Trophoblast cell (in vitro differentiated cells and primary cell): ENCODE measurements at regions not wholly inside any gene's neighbourhood (a gene's known extent, or its start where the extent isn't known, plus 50 kb on each side); places are given as distances from the start of the nearest gene placed in this dataset.
"Not testable (repeated sequence)": the region's sequence is repeated elsewhere in the genome, so short reads cannot be mapped to it uniquely, and the experiment has no call there.

Source experiments
- DNase-seq, 2 donors: peaks; one replicate each; pipeline ENCODE4 v3.0.0-alpha.2; 2016
- H2AFZ ChIP-seq: 2 replicates; pipeline ENCODE4 v1.6.1; 2013; ENCODE audit warnings: low read length, moderate library complexity, mild to moderate bottlenecking; ENCODE audit not compliant: insufficient read depth, poor library complexity
- H2AK5ac ChIP-seq: 2 replicates; pipeline ENCODE4 v1.6.1; 2013; ENCODE audit warnings: mild to moderate bottlenecking, low read length
- H2BK120ac ChIP-seq: 2 replicates; pipeline ENCODE4 v1.6.1; 2013; ENCODE audit warnings: low read length, mild to moderate bottlenecking, moderate library complexity; ENCODE audit not compliant: insufficient read depth, poor library complexity
- H2BK12ac ChIP-seq: 2 replicates; pipeline ENCODE4 v1.6.1; 2013; ENCODE audit warnings: mild to moderate bottlenecking, low read length, moderate library complexity
- H2BK5ac ChIP-seq: 2 replicates; pipeline ENCODE4 v1.6.1; 2013; ENCODE audit warnings: low read length, low read depth, moderate library complexity, mild to moderate bottlenecking; ENCODE audit not compliant: poor library complexity
- H3K14ac ChIP-seq: 2 replicates; pipeline ENCODE4 v1.6.1; 2013; ENCODE audit warnings: mild to moderate bottlenecking, low read length
- H3K18ac ChIP-seq: 2 replicates; pipeline ENCODE4 v1.6.1; 2013; ENCODE audit warnings: mild to moderate bottlenecking, low read length
- H3K23ac ChIP-seq: 2 replicates; pipeline ENCODE4 v1.6.1; 2013; ENCODE audit warnings: low read length
- H3K27ac ChIP-seq: 2 replicates; pipeline ENCODE4 v1.5.1; 2013; ENCODE audit warnings: low read depth, mild to moderate bottlenecking, inconsistent platforms, low read length, moderate library complexity
- H3K27me3 ChIP-seq: 2 replicates; pipeline ENCODE4 v1.6.1; 2013; ENCODE audit warnings: inconsistent platforms, mild to moderate bottlenecking, low read length, moderate library complexity; ENCODE audit not compliant: insufficient read depth
- H3K36me3 ChIP-seq, 2 experiments: 1 replicate in 1 of 2; 2 replicates in 1 of 2; pipeline ENCODE4 v1.6.1; 2013; ENCODE audit warnings: low read length in 2 of 2, mild to moderate bottlenecking in 2 of 2, moderate library complexity in 1 of 2; ENCODE audit not compliant: insufficient read depth in 2 of 2, control insufficient read depth in 1 of 2
- H3K4ac ChIP-seq: 2 replicates; pipeline ENCODE4 v1.6.1; 2013; ENCODE audit warnings: low read depth, mild to moderate bottlenecking, low read length, moderate library complexity
- H3K4me1 ChIP-seq, 2 experiments: 1 replicate in 1 of 2; 2 replicates in 1 of 2; pipeline ENCODE4 v1.6.1; 2013; ENCODE audit warnings: low read length in 2 of 2, mild to moderate bottlenecking in 2 of 2, moderate library complexity in 1 of 2; ENCODE audit not compliant: insufficient read depth in 2 of 2, control insufficient read depth in 1 of 2
- H3K4me2 ChIP-seq: 2 replicates; pipeline ENCODE4 v1.6.1; 2013; ENCODE audit warnings: inconsistent platforms, mild to moderate bottlenecking, low read length, moderate library complexity
- H3K4me3 ChIP-seq: 2 replicates; pipeline ENCODE4 v1.5.1; 2013; ENCODE audit warnings: mild to moderate bottlenecking, low read depth, low read length, inconsistent platforms
- H3K79me1 ChIP-seq: one replicate; pipeline ENCODE4 v1.6.1; 2013; ENCODE audit warnings: low read length
- H3K79me2 ChIP-seq: 2 replicates; pipeline ENCODE4 v1.6.1; 2013; ENCODE audit warnings: low read length, mild to moderate bottlenecking; ENCODE audit not compliant: control insufficient read depth, insufficient read depth, poor library complexity
- H3K9ac ChIP-seq: 2 replicates; pipeline ENCODE4 v1.6.1; 2013; ENCODE audit warnings: mild to moderate bottlenecking, low read length
- H3K9me3 ChIP-seq: 2 replicates; pipeline ENCODE4 v1.6.1; 2013; ENCODE audit warnings: low read depth, mild to moderate bottlenecking, control low read depth, inconsistent platforms, low read length; ENCODE audit not compliant: insufficient read depth
- H4K12ac ChIP-seq: 2 replicates; pipeline ENCODE4 v1.6.1; 2013; ENCODE audit warnings: low read depth, mild to moderate bottlenecking, low read length, moderate library complexity
- H4K8ac ChIP-seq: 2 replicates; pipeline ENCODE4 v1.6.1; 2013; ENCODE audit warnings: low read depth, mild to moderate bottlenecking, low read length, moderate library complexity
- H4K91ac ChIP-seq: one replicate; pipeline ENCODE4 v1.6.1; 2013; ENCODE audit warnings: low read depth, mild to moderate bottlenecking, low read length, moderate library complexity
- WGBS: extraction: QIAGEN DNeasy Blood & Tissue Kit; methylation state at CpG from one replicate; pipeline ENCODE4 v1.1.7; 2013; ENCODE audit warnings: missing lambda C conversion rate; ENCODE audit not compliant: insufficient read length, insufficient coverage; ENCODE audit errors: extremely low coverage; 5-methylcytosine and 5-hydroxymethylcytosine counted together

GRCh38 chr22:22697377-22698117, 53.1 kb downstream of the GGTLC2 start:
- DNase-seq, result no peak
- H2BK12ac ChIP-seq, result no peak overlapping the region
- H3K9ac ChIP-seq, result no peak overlapping the region
- H3K4ac ChIP-seq, result no peak overlapping the region
- H3K9me3 ChIP-seq, result peaks cover 3% of the 10 kb centered on the region
- no peaks in the 10 kb centered on the region for H3K27me3 ChIP-seq
- no peak overlapping the region for H4K12ac ChIP-seq
- H3K79me1 ChIP-seq, result no peaks in the 10 kb centered on the region
- H2BK120ac ChIP-seq, result no peak overlapping the region
- no peak overlapping the region for H3K23ac ChIP-seq
- H3K4me2 ChIP-seq, result no peak overlapping the region
- H3K36me3 ChIP-seq, result no peaks in the 10 kb centered on the region
- H3K14ac ChIP-seq, result no peak overlapping the region
- H3K4me1 ChIP-seq, result no peaks in the 10 kb centered on the region
- H3K18ac ChIP-seq, result no peak overlapping the region
- H2AK5ac ChIP-seq, result no peak overlapping the region
- WGBS, result no CpG with 5 or more reads among the region's 12 CpGs
- no peak overlapping the region for H2AFZ ChIP-seq
- no peak overlapping the region for H3K4me3 ChIP-seq
- no peak overlapping the region for H2BK5ac ChIP-seq
- H4K8ac ChIP-seq, result no peak overlapping the region
- no peak overlapping the region for H3K27ac ChIP-seq
- no peak overlapping the region for H4K91ac ChIP-seq
- H3K79me2 ChIP-seq, result no peaks in the 10 kb centered on the region

- Histone ChIP-seq H2AFZ (no peak overlapping the region), H4K91ac (no peak overlapping the region), H2BK5ac (no peak overlapping the region), H3K79me1 (no peaks in the 10 kb centered on the region), H3K4ac (no peak overlapping the region), H3K4me3 (no peak overlapping the region), H3K4me1 (no peaks in the 10 kb centered on the region), H3K23ac (no peak overlapping the region), H3K79me2 (no peaks in the 10 kb centered on the region), H3K14ac (no peak overlapping the region), H4K12ac (no peak overlapping the region), H3K9ac (no peak overlapping the region), H3K27me3 (no peaks in the 10 kb centered on the region), H3K18ac (no peak overlapping the region), H2BK120ac (no peak overlapping the region), H3K4me2 (no peak overlapping the region), H2AK5ac (no peak overlapping the region), H3K36me3 (no peaks in the 10 kb centered on the region), H3K9me3 (peaks cover 3% of the 10 kb centered on the region), H2BK12ac (no peak overlapping the region), H3K27ac (no peak overlapping the region), H4K8ac (no peak overlapping the region)
- no CpG with 5 or more reads among the region's 7 CpGs for WGBS
- no peak for DNase-seq
Measured at GRCh38 chr22:22698263-22698750, 53.9 kb downstream of the GGTLC2 start.

- Histone ChIP-seq H4K91ac (no peak overlapping the region), H3K23ac (no peak overlapping the region), H3K27ac (no peak overlapping the region), H2BK5ac (no peak overlapping the region), H2BK120ac (no peak overlapping the region), H3K18ac (no peak overlapping the region), H3K36me3 (no peaks in the 10 kb centered on the region), H3K9ac (no peak overlapping the region), H4K12ac (no peak overlapping the region), H3K4ac (no peak overlapping the region), H3K9me3 (peaks cover 9% of the 10 kb centered on the region), H3K14ac (no peak overlapping the region), H3K79me1 (no peaks in the 10 kb centered on the region), H2AK5ac (no peak overlapping the region), H3K4me3 (no peak overlapping the region), H2AFZ (no peak overlapping the region), H3K27me3 (no peaks in the 10 kb centered on the region), H4K8ac (no peak overlapping the region), H3K4me2 (no peak overlapping the region), H2BK12ac (no peak overlapping the region), H3K4me1 (no peaks in the 10 kb centered on the region), H3K79me2 (no peaks in the 10 kb centered on the region)
- no CpG with 5 or more reads among the region's 1 CpG for WGBS
- no peak for DNase-seq
Measured at GRCh38 chr22:22700631-22701030, 56.2 kb downstream of the GGTLC2 start.

- H2AFZ ChIP-seq, H2AK5ac ChIP-seq, H3K9me3 ChIP-seq, H3K4ac ChIP-seq, H3K27me3 ChIP-seq, H3K14ac ChIP-seq, H4K8ac ChIP-seq, H3K18ac ChIP-seq, H2BK12ac ChIP-seq, H3K27ac ChIP-seq, H3K79me2 ChIP-seq, H3K36me3 ChIP-seq, H2BK5ac ChIP-seq, H4K12ac ChIP-seq, H3K79me1 ChIP-seq, H3K4me3 ChIP-seq, H2BK120ac ChIP-seq, DNase-seq, H3K9ac ChIP-seq, H3K23ac ChIP-seq, H3K4me1 ChIP-seq, H4K91ac ChIP-seq, H3K4me2 ChIP-seq: not testable (repeated sequence)
Measured at GRCh38 chr22:22701557-22701956, 57.1 kb downstream of the GGTLC2 start.
